ENCODE measurements at regions not wholly inside any gene's neighbourhood (a gene's known extent, or its start where the extent isn't known, plus 50 kb on each side); places are given as distances from the start of the nearest gene placed in this dataset.
"Not testable (repeated sequence)": the region's sequence is repeated elsewhere in the genome, so short reads cannot be mapped to it uniquely, and the experiment has no call there.

DNA sequence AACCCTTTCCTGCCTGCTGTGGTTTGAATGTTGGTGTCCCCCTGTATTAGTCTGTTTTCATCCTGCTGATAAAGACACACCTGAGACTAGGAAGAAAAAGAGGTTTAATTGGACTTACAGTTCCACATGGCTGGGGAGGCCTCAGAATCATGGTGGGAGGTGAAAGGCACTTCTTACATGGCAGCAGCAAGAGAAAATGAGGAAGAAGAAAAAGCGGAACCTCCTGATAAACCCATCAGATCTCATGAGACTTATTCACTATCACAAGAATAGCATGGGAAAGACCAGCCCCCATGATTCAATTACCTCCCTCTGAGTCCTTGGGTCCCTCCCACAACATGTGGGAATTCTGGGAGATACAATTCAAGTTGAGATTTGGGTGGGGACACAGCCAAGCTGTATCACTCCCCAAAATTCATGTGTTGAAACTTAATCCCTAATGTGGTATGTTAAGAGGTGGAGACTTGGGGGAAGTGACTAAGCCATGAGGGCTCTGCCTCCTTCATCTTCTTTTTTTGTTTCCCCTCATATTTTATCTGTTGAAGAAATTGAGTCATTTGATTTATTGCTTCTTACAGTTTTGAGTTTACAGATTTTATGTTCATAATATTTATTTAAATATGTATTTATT, 64.9 kb upstream of the SYNCRIP start:
- DNase-seq: not testable (repeated sequence)

GRCh38 chr6:85706272-85706671, 63.6 kb upstream of the SYNCRIP start:
- no peak for DNase-seq

- DNase-seq: no peak
Observed at GRCh38 chr6:85705220-85705619, 62.5 kb upstream of the SYNCRIP start.

- no peak for DNase-seq
Observed at GRCh38 chr6:85703406-85703805, 60.7 kb upstream of the SYNCRIP start.

All from EL (cell line).